ENCODE measurements at regions not wholly inside any gene's neighbourhood (a gene's known extent, or its start where the extent isn't known, plus 50 kb on each side); places are given as distances from the start of the nearest gene placed in this dataset.

DNA sequence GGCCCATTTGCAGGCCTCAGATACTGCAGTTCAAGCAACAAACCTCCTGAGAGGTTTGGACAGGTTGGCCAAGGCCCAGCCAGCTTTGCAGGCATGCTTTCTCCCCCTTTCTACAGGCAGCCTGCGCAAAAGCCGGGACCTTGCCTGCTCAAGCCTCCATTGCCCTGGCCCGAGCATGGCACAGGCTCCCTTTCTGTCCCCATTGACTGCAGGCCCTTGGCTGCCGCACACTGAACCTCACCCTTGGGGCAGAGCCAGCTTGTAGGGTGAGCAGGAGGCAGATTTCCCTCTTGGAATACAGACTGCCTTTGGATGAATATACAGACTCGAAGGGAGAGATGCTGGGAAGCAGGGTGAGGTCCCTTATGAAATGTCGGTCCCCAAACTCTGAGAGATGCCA, 461.7 kb upstream of the PROK2 start:
- intact Hi-C loops (cut with micrococcal nuclease) = no loop called here

DNA sequence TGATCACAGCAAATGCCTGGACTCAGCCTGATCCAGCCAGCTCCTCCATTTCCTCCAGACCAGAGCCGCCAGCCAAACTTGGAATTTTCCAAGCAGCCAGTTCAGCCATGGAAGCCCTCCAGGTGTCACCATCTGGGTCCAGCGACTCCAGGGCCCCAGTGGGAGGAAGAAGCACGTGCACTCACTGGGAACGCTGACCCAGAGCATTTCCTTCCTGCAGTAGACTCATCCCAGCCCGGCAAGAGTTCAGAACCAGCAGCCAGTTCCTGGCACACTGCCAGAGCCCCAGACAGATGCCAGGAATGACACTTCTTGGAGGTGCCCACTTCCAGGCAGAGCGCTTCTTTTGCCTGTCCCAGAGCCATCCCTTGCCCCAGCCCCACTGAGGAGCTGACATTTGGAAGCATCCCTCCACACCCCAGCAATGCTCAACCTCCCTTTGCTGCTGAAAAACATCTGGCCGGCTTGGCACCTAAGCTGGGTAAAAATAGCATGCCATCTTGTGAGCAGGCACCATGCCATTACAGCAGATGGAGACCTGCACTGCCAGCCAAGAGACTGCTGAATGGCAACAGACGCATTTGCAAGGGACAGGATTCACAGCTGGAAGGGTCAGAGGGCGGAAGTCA, 460.3 kb upstream of the PROK2 start:
- H3K9me3 Mint-ChIP-seq (ENCODE audit: unreplicated experiment) = no peaks in the 10 kb centered on the region
- peaks cover 35% of the 10 kb centered on the region for H3K27me3 Mint-ChIP-seq (ENCODE audit: insufficient read depth, unreplicated experiment)
- TF ChIP-seq, protein P1, sequence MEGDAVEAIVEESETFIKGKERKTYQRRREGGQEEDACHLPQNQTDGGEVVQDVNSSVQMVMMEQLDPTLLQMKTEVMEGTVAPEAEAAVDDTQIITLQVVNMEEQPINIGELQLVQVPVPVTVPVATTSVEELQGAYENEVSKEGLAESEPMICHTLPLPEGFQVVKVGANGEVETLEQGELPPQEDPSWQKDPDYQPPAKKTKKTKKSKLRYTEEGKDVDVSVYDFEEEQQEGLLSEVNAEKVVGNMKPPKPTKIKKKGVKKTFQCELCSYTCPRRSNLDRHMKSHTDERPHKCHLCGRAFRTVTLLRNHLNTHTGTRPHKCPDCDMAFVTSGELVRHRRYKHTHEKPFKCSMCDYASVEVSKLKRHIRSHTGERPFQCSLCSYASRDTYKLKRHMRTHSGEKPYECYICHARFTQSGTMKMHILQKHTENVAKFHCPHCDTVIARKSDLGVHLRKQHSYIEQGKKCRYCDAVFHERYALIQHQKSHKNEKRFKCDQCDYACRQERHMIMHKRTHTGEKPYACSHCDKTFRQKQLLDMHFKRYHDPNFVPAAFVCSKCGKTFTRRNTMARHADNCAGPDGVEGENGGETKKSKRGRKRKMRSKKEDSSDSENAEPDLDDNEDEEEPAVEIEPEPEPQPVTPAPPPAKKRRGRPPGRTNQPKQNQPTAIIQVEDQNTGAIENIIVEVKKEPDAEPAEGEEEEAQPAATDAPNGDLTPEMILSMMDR (IDR thresholded peaks at IDR 0.05; ENCODE audit: unreplicated experiment) = no peak
- CTCF ChIA-PET = interaction anchor here (0.7 kb wide), 1 partner anchor 73 kb away, joined by 4 read pairs; no protein-coding TSS in a partner anchor
- intact Hi-C loops (cut with micrococcal nuclease) = no loop called here
- DNase-seq (ENCODE audit: unreplicated experiment) = no peak
- peaks cover 6% of the 10 kb centered on the region for H3K4me1 Mint-ChIP-seq (ENCODE audit: insufficient read depth, unreplicated experiment)
- H3K36me3 Mint-ChIP-seq (ENCODE audit: insufficient read depth, unreplicated experiment) = no peaks in the 10 kb centered on the region
- no TSS peak for BruUV-seq (replicated peaks)
- no peak overlapping the region for H3K27ac Mint-ChIP-seq (ENCODE audit: low read depth, unreplicated experiment)
- no peak overlapping the region for H3K4me3 Mint-ChIP-seq (ENCODE audit: unreplicated experiment)
- POLR2A ChIA-PET = no interaction called here

More for the DNA sequence above, 461.7 kb upstream of the PROK2 start:
- TF ChIP-seq, protein P1 (IDR thresholded peaks at IDR 0.05; ENCODE audit: unreplicated experiment) = no peak
- ChIA-PET POLR2A (no interaction called here), CTCF (no interaction called here)
- H3K4me1 Mint-ChIP-seq (ENCODE audit: insufficient read depth, unreplicated experiment) = peaks cover 6% of the 10 kb centered on the region
- no TSS peak for BruUV-seq (replicated peaks)
- no peak overlapping the region for H3K4me3 Mint-ChIP-seq (ENCODE audit: unreplicated experiment)
- peaks cover 49% of the 10 kb centered on the region for H3K27me3 Mint-ChIP-seq (ENCODE audit: insufficient read depth, unreplicated experiment)
- no peaks in the 10 kb centered on the region for H3K9me3 Mint-ChIP-seq (ENCODE audit: unreplicated experiment)
- H3K27ac Mint-ChIP-seq (ENCODE audit: low read depth, unreplicated experiment) = no peak overlapping the region
- DNase-seq (ENCODE audit: unreplicated experiment) = no peak
- no peaks in the 10 kb centered on the region for H3K36me3 Mint-ChIP-seq (ENCODE audit: insufficient read depth, unreplicated experiment)

DNA sequence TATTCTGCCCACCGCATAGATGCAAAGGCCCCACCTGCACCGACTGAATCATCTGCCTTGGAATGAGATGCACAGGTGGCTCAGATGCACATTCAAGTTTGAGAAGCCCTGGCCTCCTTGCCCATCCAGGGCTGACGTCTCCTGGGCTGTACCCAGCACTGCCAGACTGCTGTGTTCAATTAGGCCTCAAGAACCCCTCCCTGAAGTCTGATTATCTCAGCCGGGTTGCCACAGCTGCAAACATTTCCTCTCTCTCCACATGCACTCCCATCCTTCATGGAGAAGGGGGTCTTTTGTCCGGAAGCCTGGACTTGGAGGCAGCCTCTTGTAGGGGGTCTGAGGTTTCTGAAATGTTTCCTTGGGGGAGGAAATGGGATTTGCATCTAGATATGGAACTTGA, 459.4 kb upstream of the PROK2 start:
- POLR2A ChIA-PET = no interaction called here
- Mint-ChIP-seq H3K36me3 (ENCODE audit: insufficient read depth, unreplicated experiment) (no peaks in the 10 kb centered on the region), H3K27ac (ENCODE audit: low read depth, unreplicated experiment) (no peak overlapping the region), H3K27me3 (ENCODE audit: insufficient read depth, unreplicated experiment) (peaks cover 26% of the 10 kb centered on the region), H3K9me3 (ENCODE audit: unreplicated experiment) (no peaks in the 10 kb centered on the region), H3K4me3 (ENCODE audit: unreplicated experiment) (no peak overlapping the region), H3K4me1 (ENCODE audit: insufficient read depth, unreplicated experiment) (peaks cover 6% of the 10 kb centered on the region)
- DNase-seq (ENCODE audit: unreplicated experiment) = no peak
- intact Hi-C loops (cut with micrococcal nuclease) = no loop called here
- TF ChIP-seq, protein P1 (IDR thresholded peaks at IDR 0.05; ENCODE audit: unreplicated experiment) = no peak
- CTCF ChIA-PET = interaction anchor here (0.7 kb wide), 1 partner anchor 72 kb away, joined by 4 read pairs; no protein-coding TSS in a partner anchor
- no TSS peak for BruUV-seq (replicated peaks)

DNA sequence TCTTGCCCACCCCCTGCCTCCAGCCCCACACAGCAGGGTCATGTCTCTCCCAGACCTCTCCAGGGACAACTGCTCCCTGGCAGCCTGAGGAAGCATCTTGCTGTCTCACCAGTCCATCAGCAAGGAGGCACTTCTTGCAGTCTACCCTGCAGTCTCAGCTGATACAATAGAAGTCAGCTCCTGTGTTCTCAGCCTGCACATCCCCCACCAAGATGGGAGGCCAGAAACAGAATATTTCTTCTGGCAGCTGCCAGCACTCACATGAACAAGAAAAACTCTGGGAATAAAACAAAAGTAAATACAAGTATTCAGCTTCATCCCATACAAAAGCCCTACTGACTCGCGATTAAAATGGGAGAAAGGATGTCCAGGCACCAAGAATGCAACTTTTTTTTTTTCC, 457.4 kb upstream of the PROK2 start:
- Mint-ChIP-seq H3K9me3 (ENCODE audit: unreplicated experiment) (no peaks in the 10 kb centered on the region), H3K4me3 (ENCODE audit: unreplicated experiment) (no peak overlapping the region), H3K4me1 (ENCODE audit: insufficient read depth, unreplicated experiment) (peaks cover 6% of the 10 kb centered on the region), H3K27ac (ENCODE audit: low read depth, unreplicated experiment) (no peak overlapping the region), H3K27me3 (ENCODE audit: insufficient read depth, unreplicated experiment) (peaks cover 7% of the 10 kb centered on the region), H3K36me3 (ENCODE audit: insufficient read depth, unreplicated experiment) (no peaks in the 10 kb centered on the region)
- CTCF ChIA-PET = interaction anchor here (0.6 to 1.2 kb wide), 3 partner anchors 19 to 37 kb away, joined by 3 to 6 read pairs (median 6); no protein-coding TSS in a partner anchor
- no peak for DNase-seq (ENCODE audit: unreplicated experiment)
- TF ChIP-seq, protein P1 (IDR thresholded peaks at IDR 0.05; ENCODE audit: unreplicated experiment) = no peak
- no TSS peak for BruUV-seq (replicated peaks)
- POLR2A ChIA-PET = interaction anchor here (0.6 to 1.3 kb wide), 3 partner anchors 16 to 947 kb away, joined by 3 to 4 read pairs (median 4); no protein-coding TSS in a partner anchor
- intact Hi-C loops (cut with micrococcal nuclease) = no loop called here

All from MCF 10A (cell line).